Stimulated activated CD8-positive, alpha-beta memory T cell treated with anti-CD3 and anti-CD28 coated beads, Interleukin-7, amount 100 ng/mL, for 48 hours (primary cell): ENCODE measurements at regions not wholly inside any gene's neighbourhood (a gene's known extent, or its start where the extent isn't known, plus 50 kb on each side); places are given as distances from the start of the nearest gene placed in this dataset.
"Not testable (repeated sequence)": the region's sequence is repeated elsewhere in the genome, so short reads cannot be mapped to it uniquely, and the experiment has no call there.

Experiments used
- DNase-seq, 2 donors: peaks; one replicate each; pipeline ENCODE4 v3.0.0-alpha.2; 2020; ENCODE audit warnings: low read depth in 1 of 2; ENCODE audit errors: extremely low read depth in 1 of 2

GRCh38 chr14:98900236-98900635, 371.8 kb downstream of the BCL11B start:
- DNase-seq = no peak

- no peak for DNase-seq
Measured at GRCh38 chr14:98900798-98901197, 371.2 kb downstream of the BCL11B start.

DNA sequence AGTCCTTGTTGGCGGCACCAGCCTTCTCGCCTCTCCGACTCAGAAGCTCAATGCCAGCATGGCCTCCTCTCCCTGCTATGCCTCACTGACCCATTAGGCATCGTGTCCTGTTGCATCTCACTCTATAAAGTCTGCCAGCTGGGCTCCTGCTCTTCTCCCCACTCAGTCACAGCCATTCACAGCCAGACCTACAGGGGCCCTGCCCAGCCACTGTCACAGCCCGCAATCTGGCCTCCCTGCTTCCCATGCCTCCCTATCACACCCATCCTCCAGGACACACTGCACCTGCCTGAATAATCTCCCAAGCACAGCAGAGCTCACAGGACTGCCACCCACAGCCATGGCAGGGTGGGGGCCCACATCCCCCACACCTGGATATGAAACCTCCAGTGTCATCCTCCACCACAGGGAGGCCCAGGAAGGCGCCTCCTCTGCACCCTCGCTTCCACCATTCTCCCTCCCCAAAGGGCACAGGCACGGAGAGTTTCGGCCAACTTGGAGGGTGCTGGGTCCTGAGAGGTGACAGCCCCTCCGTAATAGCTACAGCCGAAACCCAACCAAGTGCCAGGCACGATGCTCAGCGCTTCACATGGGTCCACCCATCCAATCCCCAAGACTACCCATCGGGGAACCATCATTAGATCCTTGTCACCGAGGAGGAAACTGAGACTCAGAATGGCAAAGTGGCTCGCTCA, 370.3 kb downstream of the BCL11B start:
- DNase-seq = no peak

- no peak for DNase-seq
Measured at GRCh38 chr14:98903371-98903770, 368.6 kb downstream of the BCL11B start.

GRCh38 chr14:98904677-98905076, 367.3 kb downstream of the BCL11B start:
- no peak for DNase-seq

DNA sequence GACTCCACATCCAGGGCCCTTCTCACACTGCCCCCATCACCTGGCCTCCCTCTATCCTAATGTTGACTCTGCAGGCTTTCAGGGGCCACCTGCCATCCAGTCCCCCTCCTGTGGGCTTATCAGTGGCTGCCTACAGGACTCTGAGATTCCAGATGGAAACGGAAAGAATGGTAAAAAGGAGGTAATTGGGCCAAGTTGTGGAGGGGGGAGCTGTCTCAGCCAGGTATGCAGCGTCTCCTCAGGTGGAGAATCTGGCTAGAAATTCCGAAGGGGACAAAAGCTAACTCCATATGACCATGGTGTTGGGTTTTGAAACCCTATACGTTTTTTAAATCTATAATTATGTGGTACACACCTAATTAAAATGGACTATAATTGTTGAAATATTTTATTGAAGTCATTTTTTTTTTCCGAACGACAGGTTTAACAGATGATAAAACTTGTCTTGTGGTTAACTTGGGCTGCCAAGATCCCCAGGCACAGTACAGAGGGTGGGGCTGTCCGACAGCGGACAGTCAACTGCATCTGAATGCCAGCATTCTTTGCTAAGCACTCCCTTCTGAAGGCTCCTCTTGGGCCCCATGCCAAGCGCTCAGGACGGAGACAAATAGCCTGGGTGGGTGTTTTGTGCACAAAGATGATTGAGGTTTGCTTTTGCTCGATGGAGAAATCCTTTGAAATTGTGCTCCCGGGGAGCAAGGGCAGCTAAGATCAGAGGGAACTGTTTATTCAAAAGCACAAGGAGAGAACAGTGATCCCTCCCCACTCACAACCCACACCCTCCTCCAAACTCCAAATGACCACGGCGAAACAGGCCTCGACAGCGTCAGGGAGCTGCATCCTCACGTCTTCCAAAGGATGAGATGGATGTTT, 365.6 kb downstream of the BCL11B start:
- DNase-seq = no peak

DNA sequence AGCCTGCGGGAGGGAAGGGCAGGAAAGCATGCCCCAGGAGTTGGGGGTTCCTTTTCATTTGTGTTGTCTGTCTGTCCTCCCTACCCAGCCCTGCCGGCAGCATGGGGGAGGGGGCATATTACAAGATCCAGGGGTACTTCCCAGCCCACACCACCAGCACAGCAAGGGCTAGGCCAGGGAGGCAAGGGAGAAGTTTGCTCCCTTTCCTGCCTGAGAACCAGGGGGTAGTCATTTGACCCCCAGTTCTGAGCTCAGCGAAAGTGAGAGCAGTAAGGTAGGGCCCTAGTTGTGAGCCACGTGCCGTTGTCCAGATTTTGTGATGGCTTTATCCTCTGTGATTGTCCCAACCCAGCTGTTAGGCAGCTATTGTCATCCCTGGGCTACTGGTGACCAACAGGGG, 364.7 kb downstream of the BCL11B start:
- no peak for DNase-seq

- DNase-seq = no peak
Measured at GRCh38 chr14:98908050-98908449, 363.9 kb downstream of the BCL11B start.

GRCh38 chr14:98909251-98909944, 362.6 kb downstream of the BCL11B start:
- no peak for DNase-seq

- DNase-seq = no peak
Measured at GRCh38 chr14:98910061-98910460, 361.9 kb downstream of the BCL11B start.

DNA sequence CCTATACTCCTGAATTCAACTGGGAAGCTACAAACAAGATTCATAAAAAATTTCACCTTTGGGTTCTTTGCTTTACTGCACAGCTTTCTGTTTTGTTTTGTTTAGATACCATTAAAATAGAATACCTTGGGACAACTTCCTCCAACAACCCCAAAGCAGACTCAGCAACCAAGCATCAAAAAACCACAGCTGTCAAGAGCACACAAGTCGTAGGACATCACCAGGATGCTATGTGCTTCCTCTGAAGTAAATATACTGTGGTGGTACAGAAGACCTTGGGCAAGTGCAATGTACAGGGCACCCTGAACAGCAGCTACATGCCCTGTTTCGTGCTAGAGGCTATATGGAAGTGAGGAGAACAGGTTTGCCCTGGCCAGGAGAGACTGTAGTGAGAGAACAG, 359.3 kb downstream of the BCL11B start:
- no peak for DNase-seq

GRCh38 chr14:98913967-98914650, 357.9 kb downstream of the BCL11B start:
- DNase-seq = no peak

GRCh38 chr14:98914942-98915341, 357.1 kb downstream of the BCL11B start:
- DNase-seq = no peak

DNA sequence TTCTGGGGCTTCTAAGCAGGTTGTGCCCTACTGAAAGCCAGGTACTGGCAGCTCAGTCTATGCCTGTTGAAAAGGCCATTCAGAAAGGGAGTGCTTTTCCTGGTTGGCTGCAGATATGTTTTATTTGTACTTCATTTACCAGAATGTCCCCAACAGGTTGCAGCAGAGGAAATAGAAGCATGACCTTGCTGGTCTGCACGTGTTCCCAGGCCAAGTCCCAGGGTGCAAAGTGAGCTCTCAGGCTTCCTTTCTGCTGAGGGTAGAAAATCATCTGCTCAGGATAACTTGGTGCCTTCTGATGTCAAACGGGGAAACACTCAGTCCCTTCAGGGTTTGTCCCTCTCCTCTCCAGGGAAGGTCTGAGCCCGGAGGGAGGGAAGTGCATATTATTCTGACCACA, 356.4 kb downstream of the BCL11B start:
- DNase-seq = no peak

GRCh38 chr14:98916036-98916435, 356.0 kb downstream of the BCL11B start:
- no peak for DNase-seq

GRCh38 chr14:98916476-98916875, 355.5 kb downstream of the BCL11B start:
- DNase-seq = no peak

- DNase-seq = no peak
Measured at GRCh38 chr14:98919434-98919833, 352.6 kb downstream of the BCL11B start.

DNA sequence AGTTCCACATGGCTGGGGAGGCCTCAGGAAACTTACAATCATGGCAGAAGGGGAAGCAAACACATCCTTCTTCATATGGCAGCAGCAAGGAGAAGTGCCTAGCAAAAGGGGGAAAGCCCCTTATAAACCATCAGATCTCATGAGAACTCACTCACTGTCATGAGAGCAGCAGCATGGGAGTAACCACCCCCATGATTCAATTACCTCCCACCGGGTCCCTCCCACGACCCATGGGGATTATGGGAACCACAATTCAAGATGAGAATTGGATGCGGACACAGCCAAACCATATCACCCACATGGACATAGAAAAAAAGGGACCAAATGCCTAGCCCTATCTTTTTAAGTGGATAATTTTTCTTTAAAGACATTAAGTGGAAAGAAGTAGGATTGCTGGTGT, 350.7 kb downstream of the BCL11B start:
- not testable (repeated sequence) for DNase-seq

GRCh38 chr14:98923596-98923995, 348.4 kb downstream of the BCL11B start:
- no peak for DNase-seq

DNA sequence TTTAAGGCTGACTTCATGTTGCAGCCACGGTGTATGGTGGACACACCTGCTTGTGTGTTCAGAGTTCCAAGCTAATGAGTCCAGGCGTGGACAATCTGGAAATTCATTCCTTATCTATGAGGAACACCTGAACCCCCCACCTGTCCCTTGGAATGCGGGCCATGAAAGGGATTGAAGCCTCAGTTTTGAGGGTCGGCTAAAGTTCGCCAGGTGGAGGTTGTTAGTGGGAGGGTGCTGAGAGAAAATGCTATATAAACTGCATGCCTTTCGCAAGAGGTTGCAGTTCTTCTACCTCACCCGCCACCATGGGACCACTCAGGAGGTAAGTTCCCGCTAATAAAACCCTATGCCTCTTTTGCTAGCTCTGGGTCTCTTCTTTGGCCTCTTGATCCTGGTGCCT, 348.0 kb downstream of the BCL11B start:
- no peak for DNase-seq
